GM12878 (cell line): ENCODE measurements at regions not wholly inside any gene's neighbourhood (a gene's known extent, or its start where the extent isn't known, plus 50 kb on each side); places are given as distances from the start of the nearest gene placed in this dataset.

Experiments used
- ATAC-seq: fragments of 200-7000 bp; cut with Tn5 transposase; 3 replicates; pipeline ENCODE4 v1.9.1; 2020; ENCODE audit warnings: mild to moderate bottlenecking, moderate library complexity
- BruUV-seq: library from RNA; stranded (reverse); fragments of 400-500 nt; replicated peaks from 2 replicates; lab custom pipeline; 2021; lab: Mats Ljungman, UMichigan
- CTCF ChIA-PET: fragments of 300-600 bp; sonication (Branson Sonifier 250); formaldehyde crosslinking; extraction: SDS; loops from one replicate; lab custom pipeline; 2021; ENCODE audit warnings: inconsistent platforms; lab: Yijun Ruan, JAX
- POLR2A ChIA-PET: fragments of 350-600 bp; formaldehyde crosslinking; extraction: SDS; loops from one replicate; lab custom pipeline; 2021; ENCODE audit warnings: inconsistent platforms; lab: Charles Lee
- RAD21 ChIA-PET: fragments of 300-600 bp; sonication (Branson Sonifier 250); formaldehyde crosslinking; loops from one replicate; lab custom pipeline; 2023; ENCODE audit warnings: antibody characterized with exemption; ENCODE audit not compliant: unreplicated experiment; lab: Charles Lee
- SMC1A ChIA-PET: fragments of 300-600 bp; sonication (Branson Sonifier 250); formaldehyde crosslinking; loops from one replicate; lab custom pipeline; 2023; ENCODE audit not compliant: unreplicated experiment, uncharacterized antibody; lab: Charles Lee
- DNase-seq: peaks from one replicate; pipeline ENCODE4 v3.0.0-alpha.2; 2011; ENCODE audit warnings: low read depth, low spot score
- FAIRE-seq: peaks from 3 replicates; lab custom pipeline; 2011; peaks lifted over from hg19 to GRCh38; lab: Jason Lieb, UNC
- H2AFZ ChIP-seq: 2 replicates; pipeline ENCODE4 v1.6.0; 2011; ENCODE audit warnings: low read depth, low read length, control low read depth; ENCODE audit not compliant: control insufficient read depth
- H3K27ac ChIP-seq: 2 replicates; pipeline ENCODE4 v1.5.1; 2011; ENCODE audit warnings: control low read depth; ENCODE audit not compliant: control insufficient read depth, insufficient read depth
- H3K27me3 ChIP-seq, 2 experiments: replicated peaks in 1 of 2; 2 replicates each; pipeline versions ENCODE4 v1.6.0 to v1.6.1; 2011; ENCODE audit warnings: low read length in 1 of 2; ENCODE audit not compliant: control insufficient read depth in 2 of 2, insufficient read depth in 2 of 2
- H3K36me3 ChIP-seq, 2 experiments: 2 replicates each; pipeline ENCODE4 v1.5.1; 2011; ENCODE audit warnings: low read length in 1 of 2; ENCODE audit not compliant: control insufficient read depth in 2 of 2, insufficient read depth in 2 of 2
- H3K4me1 ChIP-seq: 2 replicates; pipeline ENCODE4 v1.6.1; 2011; ENCODE audit warnings: mild to moderate bottlenecking, low read length, moderate library complexity, mixed read lengths; ENCODE audit not compliant: control insufficient read depth, insufficient read depth
- H3K4me2 ChIP-seq: 2 replicates; pipeline ENCODE4 v1.6.0; 2011; ENCODE audit warnings: control low read depth; ENCODE audit not compliant: control insufficient read depth, insufficient read depth
- H3K4me3 ChIP-seq: fragments of 200-600 bp; sonication (generic); 2 replicates; pipeline ENCODE4 v1.5.1; 2016
- H3K79me2 ChIP-seq: 2 replicates; pipeline ENCODE4 v1.6.0; 2011; ENCODE audit warnings: low read length; ENCODE audit not compliant: control insufficient read depth, insufficient read depth
- H3K9ac ChIP-seq: 2 replicates; pipeline ENCODE4 v1.8.0; 2011; ENCODE audit warnings: low read length, control low read depth, mixed read lengths; ENCODE audit not compliant: control insufficient read depth, insufficient read depth
- H3K9me3 ChIP-seq: replicated peaks from 3 replicates; pipeline ENCODE4 v1.5.1; 2011; ENCODE audit warnings: mild to moderate bottlenecking, low read length; ENCODE audit not compliant: control insufficient read depth, insufficient read depth
- H4K20me1 ChIP-seq: 2 replicates; pipeline ENCODE4 v1.6.0; 2011; ENCODE audit not compliant: control insufficient read depth, insufficient read depth
- CBFB ChIP-seq: IDR thresholded peaks from 2 replicates; pipeline ENCODE4 v1.6.1; 2016; ENCODE audit warnings: antibody characterized with exemption, low read depth
- CBX5 ChIP-seq: sonication (generic); IDR thresholded peaks from 2 replicates; pipeline ENCODE4 v1.6.1; 2016; ENCODE audit warnings: low read depth, moderate library complexity, mild to moderate bottlenecking, inconsistent platforms
- CEBPB ChIP-seq, 2 experiments: fragments of 150-350 bp in 1 of 2; IDR thresholded peaks; 2 replicates each; pipeline ENCODE4 v1.6.1; 2012 to 2014; ENCODE audit warnings: low read depth in 2 of 2, low read length in 2 of 2, borderline replicate concordance in 1 of 2, inconsistent platforms in 1 of 2
- HCFC1 ChIP-seq: fragments of 150-350 bp; IDR thresholded peaks from 2 replicates; pipeline ENCODE4 v1.6.1; 2014; ENCODE audit warnings: low read length
- HDGF ChIP-seq: fragments of 450-650 bp; IDR thresholded peaks from 2 replicates; pipeline ENCODE4 v1.6.1; 2016; ENCODE audit warnings: antibody characterized with exemption
- KLF5 ChIP-seq: fragments of 450-650 bp; IDR thresholded peaks from 2 replicates; pipeline ENCODE4 v1.6.1; 2014; ENCODE audit warnings: mild to moderate bottlenecking; ENCODE audit not compliant: partially characterized antibody
- PBX3 ChIP-seq: IDR thresholded peaks from 2 replicates; pipeline ENCODE4 v1.6.1; 2011; ENCODE audit warnings: mild to moderate bottlenecking, low read depth, low read length, moderate library complexity; ENCODE audit not compliant: insufficient replicate concordance
- ZNF207 ChIP-seq: fragments of 450-650 bp; IDR thresholded peaks from 2 replicates; pipeline ENCODE4 v1.6.1; 2014; ENCODE audit warnings: antibody characterized with exemption, mild to moderate bottlenecking, borderline replicate concordance
- WGBS: methylation state at CpG from one replicate; pipeline ENCODE4 v1.1.6; 2016; ENCODE audit warnings: low lambda C conversion rate; ENCODE audit not compliant: insufficient replicate concordance, insufficient coverage; ENCODE audit errors: missing lambda C conversion rate; 5-methylcytosine and 5-hydroxymethylcytosine counted together
- in situ Hi-C: fragments of 300-500 bp; cut with MboI; formaldehyde crosslinking; loops from 9 replicates; pipeline ENCODE4 v1.14.3; 2018; ENCODE audit warnings: mixed read lengths
- intact Hi-C: fragments of 100-400 bp; cut with micrococcal nuclease; formaldehyde crosslinking; loops from one replicate; pipeline ENCODE4 v1.14.2; 2022; ENCODE audit not compliant: unreplicated experiment

- H3K27me3 ChIP-seq = 0 out of 4 replicates have a peak, but pooled peaks cover 0 to 2% of the 10 kb centered on the region in 2 experiments
- no peak overlapping the region for H3K27ac ChIP-seq
- no peaks in the 10 kb centered on the region for H4K20me1 ChIP-seq
- ChIA-PET RAD21 (no interaction called here), POLR2A (no interaction called here), SMC1A (interaction anchor here (1.9 kb wide), 1 partner anchor 11 kb away, joined by 4 read pairs; no protein-coding TSS in a partner anchor), CTCF (no interaction called here)
- WGBS = 53% methylated on average over 6 of the region's 6 CpGs
- no peak for DNase-seq
- in situ Hi-C loops = no loop called here
- BruUV-seq = no TSS peak
- H3K4me1 ChIP-seq = no peaks in the 10 kb centered on the region
- H3K4me3 ChIP-seq = no peak overlapping the region
- no peaks in the 10 kb centered on the region for H3K79me2 ChIP-seq
- intact Hi-C loops = no loop called here
- no peaks in the 10 kb centered on the region for H3K36me3 ChIP-seq
- H3K4me2 ChIP-seq = no peak overlapping the region
- ATAC-seq = no peak
- no peak for FAIRE-seq
- H3K9ac ChIP-seq = no peak overlapping the region
- no peaks in the 10 kb centered on the region for H3K9me3 ChIP-seq
- TF ChIP-seq CBFB (no peak), ZNF207 (no peak), HCFC1 (no peak), HDGF (no peak), CEBPB (IDR thresholded peaks at IDR 0.05; ENCODE audit: borderline replicate concordance in 1 of 2, low read depth in 2 of 2, low read length in 2 of 2) (no peak), CBX5 (no peak), KLF5 (no peak), PBX3 (no peak)
- TF ChIP-seq, all 136 proteins: peak for 0
- no peak overlapping the region for H2AFZ ChIP-seq
These were observed 255.0 kb downstream of the CBLN1 start for GRCh38 chr16:49026566-49027181.
